Muscle of back (tissue), 3 donors: ENCODE measurements at regions not wholly inside any gene's neighbourhood (a gene's known extent, or its start where the extent isn't known, plus 50 kb on each side); places are given as distances from the start of the nearest gene placed in this dataset.
A peak's percentile ranks its signal among the peaks of the same experiment; 100 is the strongest.

Experiments
- DNase-seq, 3 donors: peaks; one replicate each; pipeline versions ENCODE4 v3.0.0 to v3.0.0-alpha.2; 2013

- peak in 2 of 3 donors; percentile 7 to 14 for DNase-seq
These were observed 55.6 kb upstream of the MYBPC1 start for GRCh38 chr12:101539148-101539547.
